H1 (cell line): ENCODE measurements at regions not wholly inside any gene's neighbourhood (a gene's known extent, or its start where the extent isn't known, plus 50 kb on each side); places are given as distances from the start of the nearest gene placed in this dataset.

Experiments used
- CTCF ChIA-PET: fragments of 300-600 bp; sonication (Branson Sonifier 250); formaldehyde crosslinking; loops from one replicate; lab custom pipeline; 2021; ENCODE audit not compliant: partially characterized antibody; lab: Charles Lee
- POLR2A ChIA-PET: fragments of 300-600 bp; sonication (Branson Sonifier 250); formaldehyde crosslinking; loops from one replicate; lab custom pipeline; 2021; ENCODE audit warnings: inconsistent platforms; ENCODE audit not compliant: partially characterized antibody; lab: Charles Lee
- DNase-seq, 2 experiments: peaks; one replicate each; pipeline versions ENCODE4 v3.0.0 to v3.0.0-alpha.2; 2010 to 2022; ENCODE audit warnings: low spot score in 2 of 2, low read depth in 1 of 2, mixed read lengths in 1 of 2
- FAIRE-seq: peaks from 2 replicates; lab custom pipeline; 2011; peaks lifted over from hg19 to GRCh38; lab: Jason Lieb, UNC
- H2AFZ ChIP-seq: 2 replicates; pipeline ENCODE4 v1.8.1; 2012; ENCODE audit warnings: low read length, inconsistent platforms
- H2AK5ac ChIP-seq: 2 replicates; pipeline ENCODE4 v1.6.1; 2013; ENCODE audit warnings: low read depth, low read length
- H2BK120ac ChIP-seq: replicated peaks from 2 replicates; pipeline ENCODE3; 2013; ENCODE audit warnings: low read depth, low read length, inconsistent platforms
- H2BK12ac ChIP-seq: 2 replicates; pipeline ENCODE4 v1.6.1; 2013; ENCODE audit warnings: low read depth, low read length
- H2BK15ac ChIP-seq: 2 replicates; pipeline ENCODE4 v1.6.1; 2013; ENCODE audit warnings: low read length
- H2BK20ac ChIP-seq: 2 replicates; pipeline ENCODE4 v1.6.1; 2013; ENCODE audit warnings: low read length
- H2BK5ac ChIP-seq: 2 replicates; pipeline ENCODE4 v1.6.1; 2013; ENCODE audit warnings: low read depth, low read length
- H3K14ac ChIP-seq: 2 replicates; pipeline ENCODE4 v1.6.1; 2013; ENCODE audit warnings: inconsistent platforms; ENCODE audit not compliant: insufficient read length
- H3K18ac ChIP-seq: 2 replicates; pipeline ENCODE4 v1.6.1; 2013; ENCODE audit warnings: low read length; ENCODE audit errors: extremely low read depth
- H3K23ac ChIP-seq: 2 replicates; pipeline ENCODE4 v1.6.1; 2013; ENCODE audit warnings: inconsistent platforms; ENCODE audit not compliant: insufficient read length
- H3K23me2 ChIP-seq: 2 replicates; pipeline ENCODE4 v1.6.1; 2013; ENCODE audit warnings: low read depth, low read length
- H3K27ac ChIP-seq: 2 replicates; pipeline ENCODE4 v1.6.1; 2011; ENCODE audit warnings: low read depth, low read length, inconsistent platforms
- H3K27me3 ChIP-seq, 4 experiments: replicated peaks in 1 of 4; 1 replicate in 1 of 4; 2 replicates in 3 of 4; pipeline versions ENCODE4 v1.6.1 to v1.8.1; 2011 to 2013; ENCODE audit warnings: low read length in 3 of 4, mild to moderate bottlenecking in 3 of 4, inconsistent platforms in 2 of 4, mixed read lengths in 2 of 4, moderate library complexity in 1 of 4; ENCODE audit not compliant: control insufficient read depth in 3 of 4, insufficient read depth in 3 of 4; ENCODE audit errors: extremely low read depth in 1 of 4
- H3K36me3 ChIP-seq, 4 experiments: 2 replicates each; pipeline versions ENCODE4 v1.6.1 to v1.8.1; 2011 to 2013; ENCODE audit warnings: mild to moderate bottlenecking in 4 of 4, low read length in 3 of 4, moderate library complexity in 2 of 4, control low read depth in 1 of 4, inconsistent platforms in 1 of 4; ENCODE audit not compliant: insufficient read depth in 4 of 4, control insufficient read depth in 2 of 4
- H3K4ac ChIP-seq: replicated peaks from 2 replicates; pipeline ENCODE3; 2013; ENCODE audit warnings: low read length, low read depth, mixed read lengths, inconsistent platforms; ENCODE audit not compliant: insufficient read length
- H3K4me1 ChIP-seq, 4 experiments: replicated peaks in 1 of 4; 1 replicate in 1 of 4; 2 replicates in 3 of 4; pipeline versions ENCODE4 v1.6.1 to v1.8.1; 2011 to 2013; ENCODE audit warnings: low read length in 3 of 4, inconsistent platforms in 2 of 4, mixed read lengths in 1 of 4; ENCODE audit not compliant: insufficient read depth in 4 of 4, control insufficient read depth in 3 of 4
- H3K4me2 ChIP-seq, 2 experiments: 2 replicates each; pipeline versions ENCODE4 v1.6.1 to v1.8.1; 2011 to 2013; ENCODE audit warnings: low read depth in 2 of 2, low read length in 2 of 2, control low read depth in 1 of 2, inconsistent platforms in 1 of 2, mild to moderate bottlenecking in 1 of 2; ENCODE audit not compliant: insufficient read depth in 1 of 2
- H3K4me3 ChIP-seq, 4 experiments: fragments of 200-600, 300-600 bp in 1 of 4; sonication (generic), shearing (Covaris generic), sonication (Bioruptor Twin) in 1 of 4; 2 replicates each; pipeline versions ENCODE4 v1.5.1 to v1.8.1; 2011 to 2016; ENCODE audit warnings: low read length in 4 of 4, low read depth in 3 of 4, control low read depth in 2 of 4, inconsistent platforms in 2 of 4, mild to moderate bottlenecking in 2 of 4, mixed read lengths in 1 of 4, moderate library complexity in 1 of 4; ENCODE audit not compliant: insufficient read depth in 2 of 4; ENCODE audit errors: extremely low read depth in 1 of 4
- H3K56ac ChIP-seq: replicated peaks from 2 replicates; pipeline ENCODE3; 2013; ENCODE audit warnings: low read depth, mild to moderate bottlenecking, mixed read lengths, low read length, inconsistent platforms; ENCODE audit not compliant: insufficient read length
- H3K79me1 ChIP-seq: 2 replicates; pipeline ENCODE4 v1.6.1; 2013; ENCODE audit warnings: low read depth, low read length, control low read depth
- H3K79me2 ChIP-seq, 2 experiments: 2 replicates each; pipeline versions ENCODE4 v1.6.1 to v1.8.1; 2012 to 2013; ENCODE audit warnings: low read length in 2 of 2, mild to moderate bottlenecking in 2 of 2, inconsistent platforms in 1 of 2; ENCODE audit not compliant: insufficient read depth in 2 of 2, control insufficient read depth in 1 of 2
- H3K9ac ChIP-seq, 4 experiments: replicated peaks in 1 of 4; 1 replicate in 1 of 4; 2 replicates in 3 of 4; pipeline versions ENCODE4 v1.6.1 to v1.8.1; 2011 to 2013; ENCODE audit warnings: low read depth in 3 of 4, low read length in 3 of 4, control low read depth in 2 of 4, mild to moderate bottlenecking in 2 of 4, moderate library complexity in 2 of 4, inconsistent platforms in 1 of 4; ENCODE audit errors: extremely low read depth in 1 of 4
- H3K9me3 ChIP-seq, 2 experiments: 2 replicates each; pipeline versions ENCODE4 v1.6.1 to v1.8.1; 2012 to 2013; ENCODE audit warnings: mild to moderate bottlenecking in 2 of 2, moderate library complexity in 2 of 2, control low read depth in 1 of 2, inconsistent platforms in 1 of 2, low read depth in 1 of 2, low read length in 1 of 2, mixed read lengths in 1 of 2; ENCODE audit not compliant: insufficient read depth in 2 of 2
- H4K20me1 ChIP-seq, 2 experiments: replicated peaks in 1 of 2; 2 replicates each; pipeline versions ENCODE3 to v1.8.1; 2011 to 2013; ENCODE audit warnings: inconsistent platforms in 2 of 2, low read length in 2 of 2, mild to moderate bottlenecking in 1 of 2; ENCODE audit not compliant: insufficient read depth in 2 of 2, control insufficient read depth in 1 of 2
- H4K5ac ChIP-seq: 2 replicates; pipeline ENCODE4 v1.6.1; 2013; ENCODE audit warnings: low read length, low read depth, mixed read lengths, inconsistent platforms; ENCODE audit not compliant: insufficient read length
- H4K8ac ChIP-seq: 2 replicates; pipeline ENCODE4 v1.8.0; 2013; ENCODE audit warnings: mild to moderate bottlenecking, moderate library complexity, low read length, inconsistent platforms; ENCODE audit not compliant: insufficient read depth; ENCODE audit errors: extremely low read depth
- H4K91ac ChIP-seq: replicated peaks from 2 replicates; pipeline ENCODE3; 2013; ENCODE audit warnings: low read length, mixed read lengths, inconsistent platforms; ENCODE audit not compliant: insufficient read length
- BRCA1 ChIP-seq: IDR thresholded peaks from 2 replicates; pipeline ENCODE4 v1.6.1; 2012; ENCODE audit warnings: low read depth, low read length, improper control_type of control experiment
- CEBPB ChIP-seq: IDR thresholded peaks from 2 replicates; pipeline ENCODE4 v1.6.1; 2012; ENCODE audit warnings: low read depth, low read length
- CHD1 ChIP-seq: IDR thresholded peaks from 2 replicates; pipeline ENCODE4 v1.6.1; 2012; ENCODE audit warnings: low read depth, low read length, improper control_type of control experiment
- EGR1 ChIP-seq: IDR thresholded peaks from 2 replicates; pipeline ENCODE4 v1.6.1; 2011; ENCODE audit warnings: low read depth, low read length, borderline replicate concordance
- KDM1A ChIP-seq: fragments of 200-600, 300-600 bp; sonication (generic); IDR thresholded peaks from 2 replicates; pipeline ENCODE4 v1.7.1; 2016; ENCODE audit warnings: mild to moderate bottlenecking, low read length, borderline replicate concordance
- KDM5A ChIP-seq: fragments of 200-600 bp; IDR thresholded peaks from 2 replicates; pipeline ENCODE4 v1.7.1; 2012; ENCODE audit warnings: mild to moderate bottlenecking, low read length, inconsistent platforms, mixed read lengths
- NANOG ChIP-seq: IDR thresholded peaks from 2 replicates; pipeline ENCODE4 v1.6.1; 2011; ENCODE audit warnings: low read length, low read depth, mild to moderate bottlenecking, inconsistent platforms; ENCODE audit not compliant: insufficient read depth, poor library complexity, severe bottlenecking
- RBBP5 ChIP-seq: IDR thresholded peaks from 2 replicates; pipeline ENCODE4 v1.7.1; 2012; ENCODE audit warnings: low read depth, mild to moderate bottlenecking, inconsistent platforms, low read length, moderate library complexity, borderline replicate concordance
- RNF2 ChIP-seq: fragments of 200-900, 300-1000 bp; sonication (generic); IDR thresholded peaks from 2 replicates; pipeline ENCODE4 v1.7.1; 2016; ENCODE audit warnings: borderline replicate concordance, low read depth, mild to moderate bottlenecking, antibody characterized with exemption, low read length; ENCODE audit not compliant: poor library complexity, severe bottlenecking; ENCODE audit errors: missing control alignments
- SRF ChIP-seq: IDR thresholded peaks from 2 replicates; pipeline ENCODE4 v1.6.1; 2011; ENCODE audit warnings: mild to moderate bottlenecking, low read depth, low read length, moderate library complexity
- YY1 ChIP-seq: IDR thresholded peaks from 2 replicates; pipeline ENCODE4 v1.6.1; 2011; ENCODE audit warnings: low read depth, mild to moderate bottlenecking, low read length
- whole genome bisulfite sequencing, 2 experiments: shearing (Covaris generic) in 1 of 2; methylation state at CpG; one replicate each; pipeline versions ENCODE4 v1.1.6 to v1.1.7; 2013 to 2015; ENCODE audit warnings: low lambda C conversion rate in 2 of 2, mixed read lengths in 2 of 2, inconsistent platforms in 1 of 2, low coverage in 1 of 2, missing lambda C conversion rate in 1 of 2; ENCODE audit not compliant: insufficient replicate concordance in 2 of 2, insufficient coverage in 1 of 2, insufficient read length in 1 of 2; ENCODE audit errors: extremely low coverage in 1 of 2, missing lambda C conversion rate in 1 of 2; 5-methylcytosine and 5-hydroxymethylcytosine counted together
- TF ChIP-seq, protein P1 (sequence below): IDR thresholded peaks from 2 replicates; pipeline ENCODE4 v1.6.1; 2011; ENCODE audit warnings: low read depth, mild to moderate bottlenecking, low read length; ENCODE audit not compliant: insufficient read depth

DNA sequence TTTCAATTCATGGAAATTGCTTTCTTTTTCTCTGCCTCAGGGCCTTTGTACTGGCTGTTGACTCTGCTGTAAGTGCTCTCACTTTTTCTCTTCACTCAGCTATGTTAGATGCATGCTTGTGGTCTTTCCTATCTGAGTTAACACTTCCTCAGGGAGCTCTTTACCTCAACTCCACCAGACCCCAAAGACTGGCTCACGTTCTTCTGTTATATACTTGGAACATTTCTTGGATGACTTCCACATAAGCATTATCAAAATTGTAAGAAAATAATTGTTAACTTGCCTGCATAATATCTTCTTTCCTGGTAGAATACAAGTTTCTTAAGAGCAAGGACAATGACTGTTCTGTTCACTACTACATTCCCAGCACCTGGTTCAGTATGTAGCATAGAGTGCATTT lies 455.9 kb downstream of the EBF1 start:
- Histone ChIP-seq H2BK120ac (no peak overlapping the region), H2BK15ac (no peak overlapping the region)
- TF ChIP-seq BRCA1 (no peak), CHD1 (no peak), KDM1A (no peak), KDM5A (no peak), SRF (no peak), NANOG (no peak), RBBP5 (no peak), YY1 (no peak), EGR1 (no peak), CEBPB (no peak), RNF2 (no peak)
- TF ChIP-seq, protein P1, sequence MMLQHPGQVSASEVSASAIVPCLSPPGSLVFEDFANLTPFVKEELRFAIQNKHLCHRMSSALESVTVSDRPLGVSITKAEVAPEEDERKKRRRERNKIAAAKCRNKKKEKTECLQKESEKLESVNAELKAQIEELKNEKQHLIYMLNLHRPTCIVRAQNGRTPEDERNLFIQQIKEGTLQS, result no peak

More for the DNA sequence above, 455.9 kb downstream of the EBF1 start:
- Histone ChIP-seq H3K14ac (no peak overlapping the region), H4K91ac (no peak overlapping the region), H2AK5ac (no peak overlapping the region), H3K4me2 (no peak overlapping the region), H2BK12ac (no peak overlapping the region), H3K36me3 (no peaks in the 10 kb centered on the region), H3K79me2 (no peaks in the 10 kb centered on the region), H4K8ac (no peak overlapping the region), H3K18ac (no peak overlapping the region), H2BK20ac (no peak overlapping the region), H3K27ac (no peak overlapping the region), H3K27me3 (no peaks in the 10 kb centered on the region), H3K9me3 (no peaks in the 10 kb centered on the region), H4K20me1 (no peaks in the 10 kb centered on the region), H3K23ac (no peak overlapping the region), H3K56ac (no peak overlapping the region), H3K9ac (no peak overlapping the region), H2BK5ac (no peak overlapping the region), H4K5ac (no peak overlapping the region), H3K4me1 (peaks cover 0 to 2% (median 0%) of the 10 kb centered on the region in 4 experiments; a peak in 1 of 7 replicates), H3K4ac (no peak overlapping the region), H3K23me2 (no peaks in the 10 kb centered on the region), H3K79me1 (no peaks in the 10 kb centered on the region), H3K4me3 (no peak overlapping the region), H2AFZ (no peak overlapping the region)
- CTCF ChIA-PET, result no interaction called here
- WGBS, 2 experiments, result 93% methylated on average over 1 of the region's 1 CpG; no CpG with 5 or more reads in 1 of the 2 experiments
- POLR2A ChIA-PET, result no interaction called here
- DNase-seq (no peak), FAIRE-seq (no peak)
